Liver (tissue), 3 donors: ENCODE measurements at regions not wholly inside any gene's neighbourhood (a gene's known extent, or its start where the extent isn't known, plus 50 kb on each side); places are given as distances from the start of the nearest gene placed in this dataset.

Experiments used
- ATF3 ChIP-seq: IDR thresholded peaks from 2 replicates; pipeline ENCODE4 v1.6.1; 2016; ENCODE audit warnings: antibody characterized with exemption
- CTCF ChIP-seq: fragments of 150-350 bp; IDR thresholded peaks from 2 replicates; pipeline ENCODE4 v1.5.1; 2017; ENCODE audit warnings: improper control_type of control experiment, low read depth, low read length; ENCODE audit not compliant: missing input control
- EGR1 ChIP-seq, 2 donors: IDR thresholded peaks; 2 replicates each; pipeline ENCODE4 v1.6.1; 2016 to 2018; ENCODE audit warnings: antibody characterized with exemption in 2 of 2, low read depth in 2 of 2
- FOXA2 ChIP-seq: IDR thresholded peaks from 2 replicates; pipeline ENCODE4 v1.6.1; 2016; ENCODE audit warnings: antibody characterized with exemption
- HNF4A ChIP-seq, 2 donors: conservative IDR thresholded peaks; 2 replicates each; pipeline ENCODE4 v1.6.1; 2016; ENCODE audit warnings: antibody characterized with exemption in 2 of 2, mild to moderate bottlenecking in 2 of 2
- REST ChIP-seq: IDR thresholded peaks from 2 replicates; pipeline ENCODE4 v1.6.1; 2016; ENCODE audit warnings: antibody characterized with exemption, mild to moderate bottlenecking
- RXRA ChIP-seq, 2 donors: IDR thresholded peaks; 2 replicates each; pipeline ENCODE4 v1.6.1; 2017 to 2018; ENCODE audit warnings: antibody characterized with exemption in 2 of 2, mild to moderate bottlenecking in 1 of 2
- SP1 ChIP-seq: IDR thresholded peaks from 2 replicates; pipeline ENCODE4 v1.6.1; 2018; ENCODE audit warnings: antibody characterized with exemption, mild to moderate bottlenecking
- YY1 ChIP-seq: IDR thresholded peaks from 2 replicates; pipeline ENCODE4 v1.6.1; 2016; ENCODE audit warnings: antibody characterized with exemption, mild to moderate bottlenecking
- ZBTB33 ChIP-seq: IDR thresholded peaks from 2 replicates; pipeline ENCODE4 v1.6.1; 2016; ENCODE audit warnings: antibody characterized with exemption
- donor health status: healthy.
- donor health status: healthy.

- TF ChIP-seq CTCF, result no peak
- no peak for TF ChIP-seq EGR1 (IDR thresholded peaks at IDR 0.05; ENCODE audit: low read depth in 2 of 2)
- TF ChIP-seq FOXA2, result no peak
- no peak for TF ChIP-seq SP1
- TF ChIP-seq HNF4A (conservative IDR thresholded peaks at IDR 0.05), result no peak
- TF ChIP-seq ATF3, result no peak
- no peak for TF ChIP-seq RXRA (IDR thresholded peaks at IDR 0.05)
- no peak for TF ChIP-seq REST
- no peak for TF ChIP-seq YY1
- TF ChIP-seq ZBTB33, result no peak
Observed at GRCh38 chr7:19519443-19520021, 189.3 kb downstream of the POLR1F start.
